ENCODE measurements at regions not wholly inside any gene's neighbourhood (a gene's known extent, or its start where the extent isn't known, plus 50 kb on each side); places are given as distances from the start of the nearest gene placed in this dataset.

GRCh38 chr6:166725571-166725970 is 98.5 kb upstream of the RPS6KA2 start:
- H3K9me3 ChIP-seq (ENCODE audit: control insufficient read depth in 2 of 2, insufficient read depth in 1 of 2, low read depth in 1 of 2, low read length in 1 of 2) = no peaks in the 10 kb centered on the region
- no peaks in the 10 kb centered on the region for H3K27me3 ChIP-seq (ENCODE audit: control insufficient read depth in 1 of 2, insufficient read depth in 2 of 2, low read length in 2 of 2)
- no peaks in the 10 kb centered on the region for H3K4me1 ChIP-seq (ENCODE audit: control insufficient read depth in 2 of 2, insufficient read depth in 2 of 2, low read length in 1 of 2)
- H3K4me3 ChIP-seq (ENCODE audit: low read depth in 1 of 2, low read length in 2 of 2) = no peak overlapping the region
- no peak overlapping the region for H3K27ac ChIP-seq (ENCODE audit: low read depth in 2 of 2, low read length in 1 of 2)
- 90 to 93% methylated on average over 15 of the region's 15 CpGs for WGBS, 2 donors
- H3K36me3 ChIP-seq (ENCODE audit: control insufficient read depth in 2 of 2, insufficient read depth in 2 of 2, low read length in 1 of 2) = no peaks in the 10 kb centered on the region

- H3K4me3 ChIP-seq (ENCODE audit: low read depth in 1 of 2, low read length in 2 of 2) = no peak overlapping the region
- H3K4me1 ChIP-seq (ENCODE audit: control insufficient read depth in 2 of 2, insufficient read depth in 2 of 2, low read length in 1 of 2) = no peaks in the 10 kb centered on the region
- WGBS, 2 donors = 77 to 79% methylated on average over 8 of the region's 8 CpGs
- no peaks in the 10 kb centered on the region for H3K9me3 ChIP-seq (ENCODE audit: control insufficient read depth in 2 of 2, insufficient read depth in 1 of 2, low read depth in 1 of 2, low read length in 1 of 2)
- H3K36me3 ChIP-seq (ENCODE audit: control insufficient read depth in 2 of 2, insufficient read depth in 2 of 2, low read length in 1 of 2) = no peaks in the 10 kb centered on the region
- no peak overlapping the region for H3K27ac ChIP-seq (ENCODE audit: low read depth in 2 of 2, low read length in 1 of 2)
- H3K27me3 ChIP-seq (ENCODE audit: control insufficient read depth in 1 of 2, insufficient read depth in 2 of 2, low read length in 2 of 2) = no peaks in the 10 kb centered on the region
Measured at GRCh38 chr6:166724576-166724975, 97.5 kb upstream of the RPS6KA2 start.

GRCh38 chr6:166722785-166723184 is 95.7 kb upstream of the RPS6KA2 start:
- Histone ChIP-seq H3K36me3 (ENCODE audit: control insufficient read depth in 2 of 2, insufficient read depth in 2 of 2, low read length in 1 of 2) (no peaks in the 10 kb centered on the region), H3K4me3 (ENCODE audit: low read depth in 1 of 2, low read length in 2 of 2) (no peak overlapping the region), H3K27me3 (ENCODE audit: control insufficient read depth in 1 of 2, insufficient read depth in 2 of 2, low read length in 2 of 2) (no peaks in the 10 kb centered on the region), H3K9me3 (ENCODE audit: control insufficient read depth in 2 of 2, insufficient read depth in 1 of 2, low read depth in 1 of 2, low read length in 1 of 2) (no peaks in the 10 kb centered on the region), H3K4me1 (ENCODE audit: control insufficient read depth in 2 of 2, insufficient read depth in 2 of 2, low read length in 1 of 2) (no peaks in the 10 kb centered on the region), H3K27ac (ENCODE audit: low read depth in 2 of 2, low read length in 1 of 2) (no peak overlapping the region)
- 96 to 98% methylated on average over 11 of the region's 11 CpGs for WGBS, 2 donors

- 78 to 80% methylated on average over 17 of the region's 17 CpGs for WGBS, 2 donors
- no peak overlapping the region for H3K27ac ChIP-seq (ENCODE audit: low read depth in 2 of 2, low read length in 1 of 2)
- no peak overlapping the region for H3K4me3 ChIP-seq (ENCODE audit: low read depth in 1 of 2, low read length in 2 of 2)
- no peaks in the 10 kb centered on the region for H3K36me3 ChIP-seq (ENCODE audit: control insufficient read depth in 2 of 2, insufficient read depth in 2 of 2, low read length in 1 of 2)
- no peaks in the 10 kb centered on the region for H3K27me3 ChIP-seq (ENCODE audit: control insufficient read depth in 1 of 2, insufficient read depth in 2 of 2, low read length in 2 of 2)
- no peaks in the 10 kb centered on the region for H3K4me1 ChIP-seq (ENCODE audit: control insufficient read depth in 2 of 2, insufficient read depth in 2 of 2, low read length in 1 of 2)
- no peaks in the 10 kb centered on the region for H3K9me3 ChIP-seq (ENCODE audit: control insufficient read depth in 2 of 2, insufficient read depth in 1 of 2, low read depth in 1 of 2, low read length in 1 of 2)
Measured at GRCh38 chr6:166721576-166721975, 94.5 kb upstream of the RPS6KA2 start.

GRCh38 chr6:166720856-166721255 is 93.8 kb upstream of the RPS6KA2 start:
- H3K36me3 ChIP-seq (ENCODE audit: control insufficient read depth in 2 of 2, insufficient read depth in 2 of 2, low read length in 1 of 2) = no peaks in the 10 kb centered on the region
- 81 to 84% methylated on average over 7 of the region's 7 CpGs for WGBS, 2 donors
- H3K4me1 ChIP-seq (ENCODE audit: control insufficient read depth in 2 of 2, insufficient read depth in 2 of 2, low read length in 1 of 2) = no peaks in the 10 kb centered on the region
- no peaks in the 10 kb centered on the region for H3K9me3 ChIP-seq (ENCODE audit: control insufficient read depth in 2 of 2, insufficient read depth in 1 of 2, low read depth in 1 of 2, low read length in 1 of 2)
- no peaks in the 10 kb centered on the region for H3K27me3 ChIP-seq (ENCODE audit: control insufficient read depth in 1 of 2, insufficient read depth in 2 of 2, low read length in 2 of 2)
- no peak overlapping the region for H3K27ac ChIP-seq (ENCODE audit: low read depth in 2 of 2, low read length in 1 of 2)
- no peak overlapping the region for H3K4me3 ChIP-seq (ENCODE audit: low read depth in 1 of 2, low read length in 2 of 2)

- Histone ChIP-seq H3K4me3 (ENCODE audit: low read depth in 1 of 2, low read length in 2 of 2) (no peak overlapping the region), H3K36me3 (ENCODE audit: control insufficient read depth in 2 of 2, insufficient read depth in 2 of 2, low read length in 1 of 2) (no peaks in the 10 kb centered on the region), H3K4me1 (ENCODE audit: control insufficient read depth in 2 of 2, insufficient read depth in 2 of 2, low read length in 1 of 2) (no peaks in the 10 kb centered on the region), H3K9me3 (ENCODE audit: control insufficient read depth in 2 of 2, insufficient read depth in 1 of 2, low read depth in 1 of 2, low read length in 1 of 2) (no peaks in the 10 kb centered on the region), H3K27ac (ENCODE audit: low read depth in 2 of 2, low read length in 1 of 2) (no peak overlapping the region), H3K27me3 (ENCODE audit: control insufficient read depth in 1 of 2, insufficient read depth in 2 of 2, low read length in 2 of 2) (no peaks in the 10 kb centered on the region)
- 91 to 92% methylated on average over 5 of the region's 5 CpGs for WGBS, 2 donors
Measured at GRCh38 chr6:166719019-166719418, 92.0 kb upstream of the RPS6KA2 start.

GRCh38 chr6:166718516-166718915 is 91.5 kb upstream of the RPS6KA2 start:
- 75 to 80% methylated on average over 8 of the region's 8 CpGs for WGBS, 2 donors

GRCh38 chr6:166716910-166717617 is 90.0 kb upstream of the RPS6KA2 start:
- no peaks in the 10 kb centered on the region for H3K27me3 ChIP-seq (ENCODE audit: control insufficient read depth in 1 of 2, insufficient read depth in 2 of 2, low read length in 2 of 2)
- no peak overlapping the region for H3K27ac ChIP-seq (ENCODE audit: low read depth in 2 of 2, low read length in 1 of 2)
- no peaks in the 10 kb centered on the region for H3K4me1 ChIP-seq (ENCODE audit: control insufficient read depth in 2 of 2, insufficient read depth in 2 of 2, low read length in 1 of 2)
- peaks cover 0 to 2% of the 10 kb centered on the region in 2 donors for H3K9me3 ChIP-seq (ENCODE audit: control insufficient read depth in 2 of 2, insufficient read depth in 1 of 2, low read depth in 1 of 2, low read length in 1 of 2)
- WGBS, 2 donors = 90 to 92% methylated on average over 14 of the region's 14 CpGs
- H3K4me3 ChIP-seq (ENCODE audit: low read depth in 1 of 2, low read length in 2 of 2) = no peak overlapping the region
- H3K36me3 ChIP-seq (ENCODE audit: control insufficient read depth in 2 of 2, insufficient read depth in 2 of 2, low read length in 1 of 2) = no peaks in the 10 kb centered on the region

More at GRCh38 chr6:166718516-166718915, 91.5 kb upstream of the RPS6KA2 start:
- Histone ChIP-seq H3K36me3 (ENCODE audit: control insufficient read depth in 2 of 2, insufficient read depth in 2 of 2, low read length in 1 of 2) (no peaks in the 10 kb centered on the region), H3K9me3 (ENCODE audit: control insufficient read depth in 2 of 2, insufficient read depth in 1 of 2, low read depth in 1 of 2, low read length in 1 of 2) (no peaks in the 10 kb centered on the region), H3K4me1 (ENCODE audit: control insufficient read depth in 2 of 2, insufficient read depth in 2 of 2, low read length in 1 of 2) (no peaks in the 10 kb centered on the region), H3K27me3 (ENCODE audit: control insufficient read depth in 1 of 2, insufficient read depth in 2 of 2, low read length in 2 of 2) (no peaks in the 10 kb centered on the region), H3K4me3 (ENCODE audit: low read depth in 1 of 2, low read length in 2 of 2) (no peak overlapping the region), H3K27ac (ENCODE audit: low read depth in 2 of 2, low read length in 1 of 2) (no peak overlapping the region)

GRCh38 chr6:166715992-166716391 is 88.9 kb upstream of the RPS6KA2 start:
- Histone ChIP-seq H3K4me1 (ENCODE audit: control insufficient read depth in 2 of 2, insufficient read depth in 2 of 2, low read length in 1 of 2) (no peaks in the 10 kb centered on the region), H3K27me3 (ENCODE audit: control insufficient read depth in 1 of 2, insufficient read depth in 2 of 2, low read length in 2 of 2) (no peaks in the 10 kb centered on the region), H3K36me3 (ENCODE audit: control insufficient read depth in 2 of 2, insufficient read depth in 2 of 2, low read length in 1 of 2) (no peaks in the 10 kb centered on the region), H3K4me3 (ENCODE audit: low read depth in 1 of 2, low read length in 2 of 2) (no peak overlapping the region), H3K27ac (ENCODE audit: low read depth in 2 of 2, low read length in 1 of 2) (no peak overlapping the region), H3K9me3 (ENCODE audit: control insufficient read depth in 2 of 2, insufficient read depth in 1 of 2, low read depth in 1 of 2, low read length in 1 of 2) (peaks cover 0 to 4% of the 10 kb centered on the region in 2 donors)
- 81 to 82% methylated on average over 8 of the region's 8 CpGs for WGBS, 2 donors

GRCh38 chr6:166715065-166715464 is 88.0 kb upstream of the RPS6KA2 start:
- no peaks in the 10 kb centered on the region for H3K4me1 ChIP-seq (ENCODE audit: control insufficient read depth in 2 of 2, insufficient read depth in 2 of 2, low read length in 1 of 2)
- no peak overlapping the region for H3K4me3 ChIP-seq (ENCODE audit: low read depth in 1 of 2, low read length in 2 of 2)
- H3K36me3 ChIP-seq (ENCODE audit: control insufficient read depth in 2 of 2, insufficient read depth in 2 of 2, low read length in 1 of 2) = no peaks in the 10 kb centered on the region
- no peaks in the 10 kb centered on the region for H3K27me3 ChIP-seq (ENCODE audit: control insufficient read depth in 1 of 2, insufficient read depth in 2 of 2, low read length in 2 of 2)
- peaks cover 2 to 4% of the 10 kb centered on the region in 2 donors for H3K9me3 ChIP-seq (ENCODE audit: control insufficient read depth in 2 of 2, insufficient read depth in 1 of 2, low read depth in 1 of 2, low read length in 1 of 2)
- 78 to 83% methylated on average over 7 of the region's 7 CpGs for WGBS, 2 donors
- H3K27ac ChIP-seq (ENCODE audit: low read depth in 2 of 2, low read length in 1 of 2) = no peak overlapping the region

Measured in esophagus (tissue), 2 donors.